Body of pancreas (tissue), 4 donors: ENCODE measurements at regions not wholly inside any gene's neighbourhood (a gene's known extent, or its start where the extent isn't known, plus 50 kb on each side); places are given as distances from the start of the nearest gene placed in this dataset.
"Not testable (repeated sequence)": the region's sequence is repeated elsewhere in the genome, so short reads cannot be mapped to it uniquely, and the experiment has no call there.

Source experiments
- ATAC-seq: fragments of 150-250 bp; one replicate; pipeline ENCODE4 v1.9.1; 2016
- DNase-seq, 4 donors: peaks; one replicate each; pipeline ENCODE4 v3.0.0-alpha.2; 2019
- H3K27ac ChIP-seq, 4 donors: fragments of 200-600 bp; sonication (generic); 1 replicate in 3 of 4; 2 replicates in 1 of 4; pipeline versions ENCODE4 v1.5.1 to v1.6.1; 2016 to 2019; ENCODE audit warnings: mild to moderate bottlenecking in 1 of 4, mixed read lengths in 1 of 4, moderate library complexity in 1 of 4
- H3K27me3 ChIP-seq, 2 donors: fragments of 200-600 bp; sonication (generic); one replicate each; pipeline ENCODE4 v1.6.0; 2016; ENCODE audit warnings: mild to moderate bottlenecking in 1 of 2
- H3K36me3 ChIP-seq, 2 donors: fragments of 200-600 bp; sonication (generic); replicated peaks in 1 of 2; 2 replicates each; pipeline ENCODE4 v1.5.1; 2016; ENCODE audit warnings: low read depth in 2 of 2; ENCODE audit not compliant: insufficient read depth in 1 of 2
- H3K4me1 ChIP-seq: fragments of 200-600 bp; sonication (generic); one replicate; pipeline ENCODE4 v1.6.0; 2016
- H3K4me3 ChIP-seq, 2 donors: fragments of 200-600 bp; sonication (generic); 1 replicate in 1 of 2; 2 replicates in 1 of 2; pipeline ENCODE4 v1.5.1; 2016 to 2019
- H3K9me3 ChIP-seq, 3 donors: fragments of 200-600 bp; sonication (generic); 1 replicate in 2 of 3; 2 replicates in 1 of 3; pipeline ENCODE4 v1.5.1; 2016
- POLR2A ChIP-seq, 3 donors: fragments of 450-650 bp; IDR thresholded peaks; one replicate each; pipeline ENCODE4 v1.6.1; 2016; ENCODE audit warnings: antibody characterized with exemption in 3 of 3, mild to moderate bottlenecking in 2 of 3
- WGBS, 2 donors: methylation state at CpG; one replicate each; pipeline ENCODE4 v1.1.5; 2017; 5-methylcytosine and 5-hydroxymethylcytosine counted together
- intact Hi-C: fragments of 100-400 bp; cut with DNase I; formaldehyde crosslinking; loops from one replicate; pipeline ENCODE4 v1.15.1; 2023
- TF ChIP-seq, protein P1 (sequence below), 7 experiments: fragments of 450-650 bp in 4 of 7; fragments of 200-600 bp in 3 of 7; sonication (generic) in 3 of 7; IDR thresholded peaks; one replicate each; pipeline ENCODE4 v1.5.1; 2016 to 2019; ENCODE audit warnings: antibody characterized with exemption in 7 of 7

DNA sequence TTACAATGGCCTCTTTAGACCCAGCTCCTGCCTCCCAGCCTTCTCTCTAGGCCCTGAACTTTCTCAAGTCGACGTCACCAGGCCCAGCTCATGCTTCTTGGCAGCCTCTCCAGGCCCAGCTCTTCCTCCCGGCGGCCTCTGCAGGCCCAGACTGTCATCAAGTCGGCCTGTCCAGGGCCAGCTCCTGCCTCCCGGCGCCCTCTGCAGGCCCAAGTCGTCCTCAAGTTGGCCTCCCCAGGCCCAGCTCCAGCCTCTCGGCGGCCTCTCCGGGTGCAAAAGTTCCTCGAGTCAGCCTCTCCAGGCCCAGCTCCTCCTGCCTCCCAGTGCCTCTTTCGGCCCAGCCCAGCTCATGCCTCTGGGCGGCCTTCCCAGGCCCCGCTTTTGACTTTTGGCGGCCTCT, 158.1 kb upstream of the CDK13 start:
- H3K36me3 ChIP-seq, H3K27ac ChIP-seq, H3K4me1 ChIP-seq, intact Hi-C loops, DNase-seq, H3K27me3 ChIP-seq, ATAC-seq, H3K4me3 ChIP-seq, H3K9me3 ChIP-seq: not testable (repeated sequence)
- 87 to 93% methylated on average over 9 to 15 of the region's 16 CpGs for WGBS, 2 donors

DNA sequence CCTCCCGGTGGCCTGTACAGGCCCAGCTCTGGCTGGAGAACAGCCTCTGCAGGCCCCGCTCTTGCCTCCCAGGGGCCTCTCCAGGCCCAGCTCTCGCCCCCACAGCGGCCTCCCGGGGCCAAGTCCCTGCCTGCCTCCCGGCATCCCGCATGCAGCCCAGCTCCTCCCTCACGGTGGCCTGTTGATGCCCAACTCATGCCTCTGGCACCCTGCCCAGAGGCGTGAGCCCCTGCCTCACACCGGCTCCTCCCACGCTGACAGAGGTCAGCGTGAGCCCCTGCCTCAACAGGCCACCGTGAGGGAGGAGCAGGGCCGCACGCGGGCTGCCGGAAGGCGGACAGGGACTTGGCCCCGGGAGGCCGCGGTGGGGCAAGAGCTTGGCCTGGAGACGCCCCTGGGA, 157.0 kb upstream of the CDK13 start:
- H3K4me1 ChIP-seq, intact Hi-C loops, H3K9me3 ChIP-seq, H3K4me3 ChIP-seq, H3K27me3 ChIP-seq, ATAC-seq, H3K27ac ChIP-seq, H3K36me3 ChIP-seq, DNase-seq: not testable (repeated sequence)
- WGBS, 2 donors = 94 to 95% methylated on average over 8 to 18 of the region's 22 CpGs

DNA sequence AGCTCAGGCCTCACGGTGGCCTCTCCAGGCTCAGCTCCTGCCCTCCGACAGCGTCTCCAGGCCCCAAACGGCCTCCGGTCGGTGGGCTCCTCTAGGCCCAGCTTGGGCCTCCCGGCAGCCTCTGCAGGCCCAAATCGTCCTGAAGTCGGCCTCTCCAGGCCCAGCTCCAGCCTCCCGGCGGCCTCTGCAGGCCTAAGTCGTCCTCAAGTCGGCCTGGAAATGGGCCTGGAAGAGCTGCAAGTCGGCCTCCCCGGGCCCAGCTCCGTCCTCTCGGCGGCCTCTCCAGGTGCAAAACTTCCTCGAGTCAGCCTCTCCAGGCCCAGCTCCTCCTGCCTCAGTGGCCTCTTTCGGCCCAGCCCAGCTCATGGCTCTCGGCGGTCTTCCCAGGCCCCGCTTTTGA, 156.2 kb upstream of the CDK13 start:
- H3K27me3 ChIP-seq, H3K9me3 ChIP-seq, intact Hi-C loops, H3K27ac ChIP-seq, H3K36me3 ChIP-seq, H3K4me3 ChIP-seq, H3K4me1 ChIP-seq, DNase-seq, ATAC-seq: not testable (repeated sequence)
- WGBS, 2 donors = 95 to 98% methylated on average over 17 to 23 of the region's 23 CpGs

- H3K27ac ChIP-seq, H3K4me1 ChIP-seq, H3K9me3 ChIP-seq, DNase-seq, H3K27me3 ChIP-seq, intact Hi-C loops, H3K36me3 ChIP-seq, ATAC-seq, H3K4me3 ChIP-seq: not testable (repeated sequence)
- 82% methylated on average over 6 of the region's 6 CpGs; no CpG with 5 or more reads in 1 of the 2 donors for WGBS, 2 donors
Measured at GRCh38 chr7:39796947-39797346, 153.1 kb upstream of the CDK13 start.

GRCh38 chr7:39798077-39798476, 152.0 kb upstream of the CDK13 start:
- ATAC-seq, H3K27me3 ChIP-seq, H3K36me3 ChIP-seq, H3K9me3 ChIP-seq, H3K27ac ChIP-seq, H3K4me3 ChIP-seq, intact Hi-C loops, DNase-seq, H3K4me1 ChIP-seq: not testable (repeated sequence)
- 69 to 91% methylated on average over 5 to 6 of the region's 10 CpGs for WGBS, 2 donors

DNA sequence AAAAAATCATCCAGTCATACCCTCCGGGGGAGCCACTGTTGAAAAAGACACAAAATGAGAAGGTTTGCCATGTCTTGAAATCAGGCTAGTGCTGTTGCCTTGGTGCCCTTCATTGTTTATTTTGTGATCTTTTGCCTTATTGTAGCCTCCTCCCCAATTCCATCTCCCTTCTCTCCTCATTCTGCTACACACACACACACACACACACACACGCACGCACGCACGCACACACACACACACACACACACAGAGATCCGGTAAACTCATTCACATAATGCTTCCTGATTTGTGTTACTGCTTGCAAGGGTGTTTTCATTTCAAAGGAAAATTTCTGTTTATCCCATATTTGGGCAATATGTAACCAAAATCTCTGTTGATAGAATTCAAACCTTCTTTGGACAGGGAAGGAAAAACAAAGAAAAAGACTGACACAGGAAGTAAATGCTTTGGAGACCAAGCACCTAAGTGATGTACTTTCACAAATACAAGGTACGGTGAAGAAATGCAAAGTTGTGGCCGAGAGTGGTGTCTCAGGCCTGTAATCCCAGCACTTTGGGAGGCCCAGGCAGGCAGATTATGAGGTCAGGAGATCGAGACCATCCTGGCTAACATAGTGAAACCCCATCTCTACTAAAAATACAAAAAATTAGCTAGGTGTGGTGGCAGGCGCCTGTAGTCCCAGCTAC, 141.1 kb upstream of the CDK13 start:
- ATAC-seq (no peak), DNase-seq (no peak)
- intact Hi-C loops = no loop called here
- no peak overlapping the region for H3K27ac ChIP-seq
- H3K27me3 ChIP-seq = no peaks in the 10 kb centered on the region
- H3K4me3 ChIP-seq = no peak overlapping the region
- 55 to 73% methylated on average over 10 of the region's 10 CpGs for WGBS, 2 donors
- TF ChIP-seq POLR2A (IDR thresholded peaks at IDR 0.05) = no peak
- TF ChIP-seq, protein P1, sequence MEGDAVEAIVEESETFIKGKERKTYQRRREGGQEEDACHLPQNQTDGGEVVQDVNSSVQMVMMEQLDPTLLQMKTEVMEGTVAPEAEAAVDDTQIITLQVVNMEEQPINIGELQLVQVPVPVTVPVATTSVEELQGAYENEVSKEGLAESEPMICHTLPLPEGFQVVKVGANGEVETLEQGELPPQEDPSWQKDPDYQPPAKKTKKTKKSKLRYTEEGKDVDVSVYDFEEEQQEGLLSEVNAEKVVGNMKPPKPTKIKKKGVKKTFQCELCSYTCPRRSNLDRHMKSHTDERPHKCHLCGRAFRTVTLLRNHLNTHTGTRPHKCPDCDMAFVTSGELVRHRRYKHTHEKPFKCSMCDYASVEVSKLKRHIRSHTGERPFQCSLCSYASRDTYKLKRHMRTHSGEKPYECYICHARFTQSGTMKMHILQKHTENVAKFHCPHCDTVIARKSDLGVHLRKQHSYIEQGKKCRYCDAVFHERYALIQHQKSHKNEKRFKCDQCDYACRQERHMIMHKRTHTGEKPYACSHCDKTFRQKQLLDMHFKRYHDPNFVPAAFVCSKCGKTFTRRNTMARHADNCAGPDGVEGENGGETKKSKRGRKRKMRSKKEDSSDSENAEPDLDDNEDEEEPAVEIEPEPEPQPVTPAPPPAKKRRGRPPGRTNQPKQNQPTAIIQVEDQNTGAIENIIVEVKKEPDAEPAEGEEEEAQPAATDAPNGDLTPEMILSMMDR (IDR thresholded peaks at IDR 0.05) = no peak
- H3K4me1 ChIP-seq = no peaks in the 10 kb centered on the region
- no peaks in the 10 kb centered on the region for H3K36me3 ChIP-seq
- H3K9me3 ChIP-seq = no peaks in the 10 kb centered on the region

GRCh38 chr7:39810204-39810642, 139.8 kb upstream of the CDK13 start:
- no peaks in the 10 kb centered on the region for H3K27me3 ChIP-seq
- TF ChIP-seq, protein P1 (IDR thresholded peaks at IDR 0.05) = no peak
- TF ChIP-seq POLR2A (IDR thresholded peaks at IDR 0.05) = no peak
- DNase-seq = no peak
- ATAC-seq = no peak
- no peak overlapping the region for H3K27ac ChIP-seq
- H3K4me1 ChIP-seq = no peaks in the 10 kb centered on the region
- WGBS, 2 donors = 64 to 71% methylated on average over 9 of the region's 9 CpGs
- H3K36me3 ChIP-seq = no peaks in the 10 kb centered on the region
- intact Hi-C loops = no loop called here
- H3K4me3 ChIP-seq = no peak overlapping the region
- no peaks in the 10 kb centered on the region for H3K9me3 ChIP-seq
